HG03571 (cell line): ENCODE measurements at regions not wholly inside any gene's neighbourhood (a gene's known extent, or its start where the extent isn't known, plus 50 kb on each side); places are given as distances from the start of the nearest gene placed in this dataset.

Experiments used
- ATAC-seq: cut with Tn5 transposase; IDR thresholded peaks from one replicate; pipeline ENCODE4 v1.9.1; 2021; ENCODE audit not compliant: unreplicated experiment

DNA sequence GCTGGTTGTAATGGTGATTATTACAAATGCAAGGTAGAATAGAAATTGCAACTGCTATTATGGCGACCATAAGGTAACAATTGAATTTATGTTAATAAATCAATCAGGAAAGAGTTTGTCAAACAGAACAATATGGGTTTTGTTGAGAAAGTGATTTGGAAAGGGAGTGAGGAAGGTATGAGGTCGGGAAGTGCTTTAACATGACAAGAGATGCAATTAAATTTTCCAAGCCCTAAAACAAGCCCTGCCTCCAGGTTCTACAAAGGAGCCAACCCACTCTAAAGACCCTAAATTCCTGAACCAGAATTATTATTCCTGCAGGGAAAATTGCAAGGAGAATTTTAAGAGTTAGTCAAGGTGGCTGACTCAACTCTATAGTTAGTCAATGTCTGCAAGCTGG lies 363.7 kb downstream of the BMPER start:
- no peak for ATAC-seq

DNA sequence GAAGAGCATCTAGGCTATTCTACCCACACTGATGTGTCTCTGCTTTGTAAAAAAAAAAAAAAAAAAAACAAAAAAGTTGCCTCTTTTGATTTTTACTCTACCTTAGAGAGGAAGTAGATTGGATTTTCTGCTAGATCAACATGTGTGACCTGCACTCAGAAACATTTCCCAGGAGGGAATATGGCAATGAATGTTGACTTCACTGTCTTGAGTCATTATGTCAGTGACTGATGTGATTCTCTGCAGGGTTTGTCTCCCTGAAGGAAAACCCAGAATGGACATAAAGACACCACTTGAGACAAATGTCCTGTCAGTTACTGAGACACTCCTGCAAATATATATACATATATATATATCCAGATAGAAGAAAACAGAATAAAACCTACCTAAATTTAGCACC lies 370.3 kb downstream of the BMPER start:
- ATAC-seq: no peak

DNA sequence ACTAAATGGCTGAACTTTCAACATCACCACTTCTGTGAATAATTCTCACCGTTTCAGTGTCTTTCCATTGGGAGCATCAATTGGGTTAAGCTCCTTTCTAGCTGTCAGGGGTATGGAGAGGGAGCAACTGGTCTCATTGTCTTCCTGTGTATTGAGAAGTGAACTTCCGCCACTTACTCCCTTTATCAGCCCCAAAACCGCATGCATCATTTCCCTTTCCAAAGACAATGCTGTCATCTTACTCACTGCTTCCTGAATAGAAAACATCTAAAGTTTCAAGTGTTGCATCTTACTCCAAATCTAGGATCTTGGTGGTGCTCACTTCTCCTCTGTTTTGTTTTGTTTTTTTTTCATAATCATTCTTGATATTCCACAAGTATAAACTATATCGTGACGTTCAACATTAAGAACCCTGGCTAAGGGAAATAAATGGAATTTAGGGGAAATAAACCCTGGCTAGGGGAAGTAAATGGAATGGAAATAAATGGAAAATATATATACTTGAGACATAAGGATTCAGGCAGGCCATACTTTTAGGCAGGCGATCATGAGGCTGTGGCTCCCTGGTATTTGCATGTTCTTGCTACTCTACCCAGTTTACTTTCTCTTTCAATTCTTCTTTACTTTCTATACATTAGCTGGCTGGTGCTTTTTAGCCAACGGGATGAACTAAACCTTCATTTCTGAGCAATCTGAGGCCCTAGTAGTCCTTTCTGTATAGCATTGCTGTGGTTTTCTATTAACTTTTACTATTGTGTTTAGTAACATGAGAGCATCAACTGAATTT lies 371.9 kb downstream of the BMPER start:
- no peak for ATAC-seq

DNA sequence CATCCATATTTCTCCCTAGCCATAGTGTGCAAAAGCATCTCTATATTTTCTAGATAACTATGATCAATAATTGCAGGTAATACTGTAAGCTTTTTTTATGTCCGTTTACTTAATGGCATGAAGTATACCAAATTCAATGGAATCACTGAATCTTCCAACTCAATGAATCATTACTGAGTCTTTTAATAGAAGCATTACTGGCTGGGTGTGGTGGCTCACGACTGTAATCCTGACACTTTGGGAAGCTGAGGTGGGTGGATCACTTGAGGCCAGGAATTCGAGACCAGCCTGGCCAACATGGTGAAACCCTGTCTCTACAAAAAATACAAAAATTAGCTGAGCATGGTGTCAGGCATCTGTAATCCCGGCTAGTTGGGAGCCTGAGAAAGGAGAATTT lies 372.5 kb downstream of the BMPER start:
- ATAC-seq: no peak

DNA sequence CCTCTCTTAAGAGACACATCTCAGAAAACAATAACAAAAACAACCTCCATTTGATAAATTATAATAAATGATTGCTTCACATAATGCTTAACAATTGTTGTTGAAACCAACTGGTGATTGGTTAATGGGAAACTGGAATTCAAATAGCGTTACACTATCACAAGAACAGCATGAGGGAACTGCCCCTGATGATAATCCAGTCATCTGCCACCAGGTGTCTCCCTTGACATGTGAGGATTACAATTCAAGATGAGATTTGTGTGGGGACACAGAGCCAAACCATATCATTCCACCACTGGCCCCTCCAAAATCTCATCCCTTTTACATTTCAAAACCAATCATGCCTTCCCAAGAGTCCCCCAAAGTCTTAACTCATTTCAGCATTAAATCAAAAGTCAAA lies 375.9 kb downstream of the BMPER start:
- no peak for ATAC-seq

- ATAC-seq: no peak
Measured at GRCh38 chr7:34282271-34282670, 375.7 kb upstream of the NPSR1 start.

DNA sequence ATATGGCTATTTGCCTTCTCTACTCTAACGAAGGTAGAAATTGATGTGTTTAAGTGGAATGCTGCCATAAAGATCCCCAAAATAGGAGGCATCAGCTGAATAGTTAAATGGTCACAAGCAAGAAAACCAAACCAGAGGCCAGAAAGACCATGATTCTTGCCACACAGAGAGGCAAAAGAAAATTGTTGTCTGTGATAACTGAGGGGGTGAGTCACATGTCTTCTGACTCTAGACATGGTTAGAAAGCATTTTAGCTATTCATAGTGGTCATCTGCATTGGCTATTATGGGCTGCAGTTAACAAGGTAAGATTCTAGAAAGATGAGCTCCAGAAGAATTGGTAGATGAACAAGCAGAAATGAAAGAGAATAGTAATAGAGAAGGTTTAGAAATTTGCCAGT lies 361.4 kb upstream of the NPSR1 start:
- ATAC-seq: no peak

DNA sequence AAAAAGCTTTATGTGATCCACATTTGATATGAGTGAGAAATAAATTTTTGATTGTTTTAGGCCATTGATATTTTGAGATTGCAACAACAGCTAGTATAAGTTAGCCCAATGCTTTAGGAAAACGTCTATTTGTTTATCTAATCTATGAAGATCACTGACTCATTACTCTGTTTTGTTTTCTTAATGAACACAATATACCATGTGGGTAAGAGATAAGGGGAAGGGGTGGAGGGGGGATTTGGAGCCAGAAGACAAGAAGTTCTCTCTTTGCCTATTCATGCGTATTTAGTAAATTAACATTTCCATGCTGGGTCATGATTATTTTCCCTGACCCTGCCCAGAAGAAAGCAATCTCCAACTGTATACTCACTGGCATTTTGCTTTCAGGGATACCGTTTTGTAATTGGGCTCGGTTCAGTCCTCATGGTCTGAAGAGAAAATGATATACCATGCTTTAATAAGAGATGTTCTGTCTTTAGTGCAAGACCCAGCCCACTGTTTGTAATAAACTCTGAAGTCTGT lies 359.5 kb upstream of the NPSR1 start:
- ATAC-seq: no peak

- ATAC-seq: no peak
Measured at GRCh38 chr7:34299066-34299465, 359.0 kb upstream of the NPSR1 start.

DNA sequence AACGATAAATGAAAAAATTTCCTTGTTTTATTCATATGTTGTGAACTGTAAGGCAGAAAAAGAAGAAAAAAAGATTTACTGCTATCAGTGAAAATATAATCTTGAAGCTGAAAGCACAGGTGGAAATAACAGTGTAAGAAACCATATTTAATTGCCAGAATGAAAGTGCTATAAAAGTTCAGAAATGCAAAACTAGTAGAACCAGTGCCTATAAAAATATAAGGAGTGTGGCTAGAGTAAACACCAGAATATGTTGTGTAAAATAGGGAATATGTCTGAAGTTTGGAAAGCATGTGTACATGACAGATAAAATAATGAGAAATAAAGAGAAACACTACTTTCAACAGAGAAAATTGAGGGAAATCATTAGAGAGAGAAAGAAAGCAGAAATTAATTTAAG lies 350.5 kb upstream of the NPSR1 start:
- ATAC-seq: no peak

- ATAC-seq: no peak
Measured at GRCh38 chr7:34308595-34308994, 349.4 kb upstream of the NPSR1 start.

DNA sequence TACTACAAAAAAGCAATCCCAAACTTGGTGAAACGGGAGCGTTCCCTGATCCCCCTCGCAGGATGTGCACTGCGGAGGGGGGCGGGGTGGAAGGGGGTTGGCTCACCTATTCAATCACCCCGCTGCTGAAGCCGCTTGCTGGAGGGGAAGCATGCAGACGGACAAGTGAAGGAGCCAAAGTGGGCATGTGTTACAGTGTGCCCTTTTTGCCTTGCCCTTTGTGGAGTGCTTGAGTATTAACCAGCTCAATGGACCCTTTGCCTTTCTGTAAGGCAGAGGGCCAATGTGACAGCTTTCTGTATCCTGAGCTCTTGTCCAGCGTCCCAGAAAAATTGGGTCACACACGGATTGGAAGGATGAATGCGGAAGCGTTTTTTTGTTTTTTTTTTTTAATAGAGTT lies 348.9 kb upstream of the NPSR1 start:
- ATAC-seq: no peak

DNA sequence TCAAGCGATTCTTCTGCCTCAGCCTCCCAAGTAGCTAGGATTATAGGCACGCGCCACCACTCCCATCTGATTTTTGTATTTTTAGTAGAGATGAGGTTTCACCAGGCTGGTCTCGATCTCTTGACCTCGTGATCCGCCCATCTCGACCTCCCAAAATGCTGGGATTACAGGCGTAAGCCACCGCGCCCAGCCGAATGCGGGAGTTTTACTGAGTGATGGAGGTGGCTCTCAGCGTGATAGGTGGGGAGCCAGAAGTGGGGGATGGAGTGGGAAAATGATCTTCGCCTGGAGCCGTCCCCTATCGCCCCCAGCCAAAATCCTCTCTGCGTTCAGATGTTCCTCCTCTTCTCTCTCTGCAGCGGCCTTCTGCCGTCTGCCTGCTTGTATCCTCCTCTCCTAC lies 348.4 kb upstream of the NPSR1 start:
- no peak for ATAC-seq

- ATAC-seq: no peak
Measured at GRCh38 chr7:34311591-34311990, 346.4 kb upstream of the NPSR1 start.

GRCh38 chr7:34312624-34313023 lies 345.4 kb upstream of the NPSR1 start:
- no peak for ATAC-seq

DNA sequence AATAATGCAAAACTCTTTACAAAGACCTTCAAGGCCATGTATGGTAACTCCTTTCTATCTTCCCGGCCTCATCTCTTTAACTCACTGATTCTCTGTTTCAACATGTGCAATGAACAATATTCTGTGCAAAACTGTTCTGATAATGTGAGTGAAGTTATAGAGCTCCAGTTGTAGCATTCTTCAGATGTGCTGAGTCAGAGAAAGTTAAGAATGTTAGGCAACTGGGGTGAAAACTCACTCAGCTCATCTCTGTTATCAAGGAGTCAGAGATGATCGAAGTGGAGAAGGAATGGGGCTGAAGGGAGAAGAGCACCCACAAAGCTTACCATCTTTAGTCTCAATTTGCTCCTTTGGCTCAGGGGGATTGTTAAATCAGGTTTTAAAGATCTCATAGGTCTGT lies 344.7 kb upstream of the NPSR1 start:
- ATAC-seq: no peak

DNA sequence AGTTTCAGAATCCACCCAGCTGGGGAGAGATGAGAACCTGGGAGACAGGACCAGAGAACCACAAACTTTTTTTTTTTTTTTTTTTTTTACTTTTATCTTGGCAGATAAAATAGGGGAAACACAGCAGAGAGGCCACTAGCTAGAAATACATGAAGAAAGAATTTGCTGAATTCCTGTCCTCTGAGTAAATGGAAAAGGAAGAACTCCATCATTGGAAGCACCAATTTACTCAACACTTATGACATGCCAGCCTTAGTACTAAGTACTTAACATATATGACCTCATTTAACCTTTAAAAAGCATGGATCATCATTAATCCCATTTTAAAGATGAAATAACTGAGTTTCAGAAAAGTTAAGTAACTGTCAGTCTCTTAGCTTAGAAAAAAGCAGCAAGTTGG lies 343.0 kb upstream of the NPSR1 start:
- ATAC-seq: no peak

GRCh38 chr7:34317039-34317438 lies 341.0 kb upstream of the NPSR1 start:
- ATAC-seq: no peak

GRCh38 chr7:34320412-34320811 lies 337.6 kb upstream of the NPSR1 start:
- no peak for ATAC-seq

GRCh38 chr7:34320926-34321661 lies 336.9 kb upstream of the NPSR1 start:
- ATAC-seq: peak; percentile 83

DNA sequence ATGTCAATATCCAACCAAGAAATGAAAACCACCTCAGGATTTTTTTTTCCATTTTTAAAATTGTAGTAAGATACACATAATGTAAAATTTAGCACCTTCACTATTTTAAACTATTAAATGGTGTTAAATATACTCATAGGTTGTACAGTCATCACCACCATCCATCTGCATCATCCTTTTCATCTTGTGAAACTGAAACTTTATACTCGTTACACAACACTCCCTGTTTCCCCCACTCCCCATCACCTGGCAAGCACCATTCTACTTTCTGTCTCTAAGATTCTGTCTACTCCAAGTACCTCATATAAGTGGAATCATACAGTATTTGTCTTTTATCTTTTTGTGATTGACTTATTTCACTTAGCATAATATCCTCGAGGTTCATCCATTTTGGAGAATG lies 335.2 kb upstream of the NPSR1 start:
- ATAC-seq: no peak

DNA sequence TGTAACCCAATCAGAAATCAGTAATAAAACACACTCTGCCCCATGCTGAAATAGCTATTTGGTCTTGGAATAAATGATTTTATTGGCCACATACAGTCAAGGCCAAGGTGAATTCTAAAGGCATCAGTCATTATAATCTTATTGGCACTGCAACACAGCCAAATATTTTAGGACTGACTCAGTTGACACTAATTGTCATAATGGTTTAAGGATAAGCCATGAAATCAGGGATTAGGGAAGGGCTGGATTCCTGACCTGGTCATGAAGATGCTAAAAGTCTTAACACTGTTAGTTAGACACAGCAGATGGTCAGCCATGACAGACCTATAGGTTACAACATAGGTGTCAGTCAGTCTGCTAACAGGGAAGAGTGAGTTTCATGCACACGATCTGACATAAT lies 330.3 kb upstream of the NPSR1 start:
- ATAC-seq: no peak
